Hepatocyte (in vitro differentiated cells): ENCODE measurements at regions not wholly inside any gene's neighbourhood (a gene's known extent, or its start where the extent isn't known, plus 50 kb on each side); places are given as distances from the start of the nearest gene placed in this dataset.

Source experiments
- DNase-seq: peaks from one replicate; pipeline ENCODE4 v3.0.0-alpha.2; 2016; ENCODE audit warnings: low spot score
- H2AFZ ChIP-seq: fragments of 200-600 bp; sonication (generic); 2 replicates; pipeline ENCODE4 v1.6.0; 2016; ENCODE audit warnings: antibody characterized with exemption, mild to moderate bottlenecking
- H3K27ac ChIP-seq: fragments of 200-600 bp; sonication (generic); 2 replicates; pipeline ENCODE4 v1.5.1; 2016; ENCODE audit warnings: mild to moderate bottlenecking
- H3K27me3 ChIP-seq: fragments of 200-600 bp; sonication (generic); 2 replicates; pipeline ENCODE4 v1.6.1; 2016
- H3K36me3 ChIP-seq: fragments of 200-600 bp; sonication (generic); replicated peaks from 2 replicates; pipeline ENCODE4 v1.5.1; 2016; ENCODE audit warnings: low read depth; ENCODE audit not compliant: insufficient read depth
- H3K4me1 ChIP-seq: fragments of 200-600 bp; sonication (generic); 2 replicates; pipeline ENCODE4 v1.5.1; 2016; ENCODE audit warnings: mild to moderate bottlenecking, moderate library complexity; ENCODE audit not compliant: insufficient read depth
- H3K4me2 ChIP-seq: fragments of 200-600 bp; sonication (generic); 2 replicates; pipeline ENCODE4 v1.6.0; 2016
- H3K4me3 ChIP-seq: fragments of 200-600 bp; sonication (generic); 2 replicates; pipeline ENCODE4 v1.5.1; 2016; ENCODE audit warnings: mild to moderate bottlenecking
- H3K79me2 ChIP-seq: fragments of 200-600 bp; sonication (generic); 2 replicates; pipeline ENCODE4 v1.6.0; 2017; ENCODE audit warnings: mild to moderate bottlenecking
- H3K9me2 ChIP-seq: fragments of 200-600 bp; sonication (generic); replicated peaks from 2 replicates; pipeline ENCODE4 v1.6.0; 2017; ENCODE audit warnings: mild to moderate bottlenecking; ENCODE audit not compliant: insufficient read depth
- H3K9me3 ChIP-seq: fragments of 200-600 bp; sonication (generic); 2 replicates; pipeline ENCODE4 v1.5.1; 2016; ENCODE audit warnings: low read depth, mild to moderate bottlenecking
- H4K20me1 ChIP-seq: fragments of 200-600 bp; sonication (generic); 2 replicates; pipeline ENCODE4 v1.6.0; 2016; ENCODE audit warnings: mild to moderate bottlenecking; ENCODE audit not compliant: insufficient read depth, poor library complexity, severe bottlenecking
- CTCF ChIP-seq: fragments of 200-600 bp; sonication (generic); IDR thresholded peaks from 2 replicates; pipeline ENCODE4 v1.5.1; 2016; ENCODE audit warnings: antibody characterized with exemption, mild to moderate bottlenecking; ENCODE audit not compliant: poor library complexity
- EZH2 ChIP-seq: fragments of 200-600 bp; sonication (generic); IDR thresholded peaks from 2 replicates; pipeline ENCODE4 v1.6.1; 2016; ENCODE audit warnings: antibody characterized with exemption, mild to moderate bottlenecking, borderline replicate concordance
- EZH2phosphoT487 ChIP-seq: fragments of 200-600 bp; sonication (generic); IDR thresholded peaks from one replicate; pipeline ENCODE4 v1.6.1; 2018; ENCODE audit warnings: antibody characterized with exemption, mild to moderate bottlenecking, low read depth, moderate library complexity; ENCODE audit not compliant: unreplicated experiment, severe bottlenecking
- WGBS: methylation state at CpG from one replicate; pipeline ENCODE4 v1.1.6; 2016; ENCODE audit warnings: low lambda C conversion rate; ENCODE audit errors: missing lambda C conversion rate; 5-methylcytosine and 5-hydroxymethylcytosine counted together

DNA sequence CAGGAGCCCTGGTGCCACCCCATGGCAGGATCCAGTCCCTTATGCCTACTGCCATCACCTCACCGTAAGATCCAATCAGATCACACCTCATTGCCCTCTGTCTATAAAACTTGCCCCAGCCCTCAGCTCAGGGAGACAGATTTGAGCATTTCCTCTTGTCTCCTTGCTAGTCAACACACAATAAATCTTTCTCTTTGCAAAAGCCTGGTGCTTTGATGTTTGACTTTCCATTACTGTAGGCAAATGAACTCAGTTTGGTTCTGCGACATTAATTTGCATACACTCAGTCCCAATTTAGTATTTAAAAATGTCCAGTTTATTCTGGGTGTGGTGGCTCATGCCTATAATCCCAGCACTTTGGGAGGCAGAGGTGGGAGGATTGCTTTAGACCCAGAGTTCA, 188.4 kb downstream of the AEBP2 start:
- Histone ChIP-seq H3K27me3 (no peaks in the 10 kb centered on the region), H3K27ac (no peak overlapping the region), H3K4me2 (no peak overlapping the region), H3K79me2 (no peaks in the 10 kb centered on the region), H2AFZ (no peak overlapping the region), H4K20me1 (no peaks in the 10 kb centered on the region), H3K4me3 (no peak overlapping the region), H3K9me2 (no peaks in the 10 kb centered on the region), H3K36me3 (no peaks in the 10 kb centered on the region), H3K9me3 (no peaks in the 10 kb centered on the region), H3K4me1 (no peaks in the 10 kb centered on the region)
- TF ChIP-seq EZH2: no peak
- TF ChIP-seq EZH2phosphoT487: no peak
- TF ChIP-seq CTCF: no peak
- WGBS: 61% methylated on average over 2 of the region's 2 CpGs
- DNase-seq: no peak

- DNase-seq: no peak
- no peak overlapping the region for H3K4me3 ChIP-seq
- no peaks in the 10 kb centered on the region for H4K20me1 ChIP-seq
- TF ChIP-seq EZH2phosphoT487 (no peak), CTCF (no peak), EZH2 (no peak)
- 83% methylated on average over 1 of the region's 1 CpG for WGBS
- H3K36me3 ChIP-seq: no peaks in the 10 kb centered on the region
- H3K79me2 ChIP-seq: no peaks in the 10 kb centered on the region
- no peaks in the 10 kb centered on the region for H3K9me3 ChIP-seq
- H2AFZ ChIP-seq: no peak overlapping the region
- H3K4me1 ChIP-seq: no peaks in the 10 kb centered on the region
- H3K27me3 ChIP-seq: no peaks in the 10 kb centered on the region
- H3K27ac ChIP-seq: no peak overlapping the region
- no peak overlapping the region for H3K4me2 ChIP-seq
- no peaks in the 10 kb centered on the region for H3K9me2 ChIP-seq
Measured at GRCh38 chr12:19630536-19630935, 191.2 kb downstream of the AEBP2 start.

- TF ChIP-seq EZH2phosphoT487 (no peak), EZH2 (no peak), CTCF (no peak)
- Histone ChIP-seq H3K4me3 (no peak overlapping the region), H3K4me2 (no peak overlapping the region), H3K79me2 (no peaks in the 10 kb centered on the region), H3K9me3 (no peaks in the 10 kb centered on the region), H4K20me1 (no peaks in the 10 kb centered on the region), H3K27me3 (no peaks in the 10 kb centered on the region), H3K9me2 (no peaks in the 10 kb centered on the region), H2AFZ (no peak overlapping the region), H3K27ac (no peak overlapping the region), H3K36me3 (no peaks in the 10 kb centered on the region), H3K4me1 (no peaks in the 10 kb centered on the region)
- no peak for DNase-seq
- WGBS: 79% methylated on average over 2 of the region's 2 CpGs
Measured at GRCh38 chr12:19633194-19633593, 193.9 kb downstream of the AEBP2 start.

DNA sequence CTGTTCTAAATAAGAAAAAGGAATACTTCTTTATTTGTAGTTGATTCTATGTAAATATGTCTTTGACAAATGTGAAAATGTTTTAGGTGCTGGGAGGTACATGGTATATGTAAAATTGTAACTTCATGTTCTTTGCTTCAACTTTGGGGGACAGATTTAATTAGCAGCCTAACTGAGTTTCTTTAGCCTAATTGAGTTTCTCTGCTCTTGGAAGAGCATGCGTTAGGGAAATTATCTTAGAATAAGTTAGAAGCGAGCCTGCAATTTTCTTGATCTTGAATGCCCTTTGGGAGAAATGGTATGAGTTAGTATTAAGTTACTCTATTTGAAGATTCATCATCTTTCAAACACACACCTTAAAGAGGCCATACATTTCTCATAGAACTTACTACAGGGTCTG, 194.3 kb downstream of the AEBP2 start:
- Histone ChIP-seq H3K79me2 (no peaks in the 10 kb centered on the region), H2AFZ (no peak overlapping the region), H3K4me2 (no peak overlapping the region), H3K4me1 (no peaks in the 10 kb centered on the region), H3K27ac (no peak overlapping the region), H4K20me1 (no peaks in the 10 kb centered on the region), H3K9me2 (no peaks in the 10 kb centered on the region), H3K36me3 (no peaks in the 10 kb centered on the region), H3K27me3 (no peaks in the 10 kb centered on the region), H3K4me3 (no peak overlapping the region), H3K9me3 (no peaks in the 10 kb centered on the region)
- TF ChIP-seq EZH2: no peak
- TF ChIP-seq CTCF: no peak
- TF ChIP-seq EZH2phosphoT487: no peak
- 86% methylated on average over 2 of the region's 2 CpGs for WGBS
- no peak for DNase-seq
